ENCODE measurements at regions not wholly inside any gene's neighbourhood (a gene's known extent, or its start where the extent isn't known, plus 50 kb on each side); places are given as distances from the start of the nearest gene placed in this dataset.

DNA sequence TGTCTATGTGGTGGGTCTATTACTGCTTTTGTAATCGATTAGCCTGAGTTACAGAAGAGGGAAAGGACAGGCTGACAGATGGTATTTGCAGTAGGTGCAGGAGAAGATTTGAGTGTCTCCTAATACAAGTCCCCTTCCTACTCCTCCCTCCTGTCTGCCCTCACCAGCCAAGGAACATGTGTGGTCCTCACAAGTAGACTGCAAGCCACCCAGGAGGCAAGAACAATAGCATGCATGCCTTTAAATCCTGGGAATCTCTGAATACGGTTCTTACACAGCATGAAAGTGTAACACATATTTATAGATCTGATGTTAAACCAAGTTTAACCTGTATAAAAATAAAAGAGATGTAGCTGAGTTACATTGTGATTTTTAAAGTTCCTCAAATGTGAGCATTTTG is 117.0 kb downstream of the PTCSC3 start:
- DNase-seq (ENCODE audit: low spot score in 2 of 2): no peak
- 58 to 75% methylated on average over 2 of the region's 2 CpGs for WGBS, 2 donors
- intact Hi-C loops (cut with DNase I; ENCODE audit: low total_unique reads): no loop called here
- no peak overlapping the region for H3K4me3 ChIP-seq (ENCODE audit: low read depth, poor library complexity, severe bottlenecking)
- TF ChIP-seq POLR2A (IDR thresholded peaks at IDR 0.05): no peak
- TF ChIP-seq, protein P1, sequence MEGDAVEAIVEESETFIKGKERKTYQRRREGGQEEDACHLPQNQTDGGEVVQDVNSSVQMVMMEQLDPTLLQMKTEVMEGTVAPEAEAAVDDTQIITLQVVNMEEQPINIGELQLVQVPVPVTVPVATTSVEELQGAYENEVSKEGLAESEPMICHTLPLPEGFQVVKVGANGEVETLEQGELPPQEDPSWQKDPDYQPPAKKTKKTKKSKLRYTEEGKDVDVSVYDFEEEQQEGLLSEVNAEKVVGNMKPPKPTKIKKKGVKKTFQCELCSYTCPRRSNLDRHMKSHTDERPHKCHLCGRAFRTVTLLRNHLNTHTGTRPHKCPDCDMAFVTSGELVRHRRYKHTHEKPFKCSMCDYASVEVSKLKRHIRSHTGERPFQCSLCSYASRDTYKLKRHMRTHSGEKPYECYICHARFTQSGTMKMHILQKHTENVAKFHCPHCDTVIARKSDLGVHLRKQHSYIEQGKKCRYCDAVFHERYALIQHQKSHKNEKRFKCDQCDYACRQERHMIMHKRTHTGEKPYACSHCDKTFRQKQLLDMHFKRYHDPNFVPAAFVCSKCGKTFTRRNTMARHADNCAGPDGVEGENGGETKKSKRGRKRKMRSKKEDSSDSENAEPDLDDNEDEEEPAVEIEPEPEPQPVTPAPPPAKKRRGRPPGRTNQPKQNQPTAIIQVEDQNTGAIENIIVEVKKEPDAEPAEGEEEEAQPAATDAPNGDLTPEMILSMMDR (IDR thresholded peaks at IDR 0.05): no peak

DNA sequence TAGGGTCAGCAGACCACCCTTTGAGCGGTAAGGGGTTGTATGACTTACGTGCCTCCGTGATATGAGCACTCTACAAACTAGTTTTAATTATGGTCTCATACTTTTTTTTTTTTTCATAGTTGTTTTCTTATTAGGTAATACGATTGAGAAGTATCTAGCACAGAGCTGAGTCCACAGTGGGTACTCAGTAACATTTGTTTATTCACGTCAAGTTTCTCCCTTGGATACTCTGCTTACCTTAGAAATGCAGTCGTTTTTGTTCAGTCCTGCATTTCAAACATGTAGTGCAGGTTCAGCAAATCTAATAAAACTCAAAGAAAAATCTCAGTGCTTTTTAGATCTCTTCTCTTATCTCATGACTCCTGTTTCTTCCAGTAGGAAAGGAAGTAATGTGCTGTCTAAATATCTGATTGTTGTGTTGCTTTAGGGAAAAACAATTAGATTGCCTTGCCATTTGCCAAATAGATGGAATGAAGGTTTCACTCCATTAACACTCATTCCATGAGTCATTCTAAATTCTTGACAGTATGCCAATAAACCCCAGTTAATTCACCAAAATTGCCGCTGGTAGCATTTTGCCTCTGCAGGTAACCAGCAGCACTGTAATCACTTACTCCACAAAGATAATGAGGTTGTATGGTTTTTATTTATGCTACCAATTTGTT is 118.9 kb downstream of the PTCSC3 start:
- TF ChIP-seq, protein P1 (IDR thresholded peaks at IDR 0.05): no peak
- no peak for TF ChIP-seq POLR2A (IDR thresholded peaks at IDR 0.05)
- 51 to 63% methylated on average over 7 of the region's 7 CpGs for WGBS, 2 donors
- intact Hi-C loops (cut with DNase I; ENCODE audit: low total_unique reads): no loop called here

GRCh38 chr14:36056845-36057244 is 119.7 kb downstream of the PTCSC3 start:
- intact Hi-C loops (cut with DNase I; ENCODE audit: low total_unique reads): no loop called here
- WGBS, 2 donors: 77 to 86% methylated on average over 3 of the region's 3 CpGs
- DNase-seq (ENCODE audit: low spot score in 2 of 2): no peak
- H3K4me3 ChIP-seq (ENCODE audit: low read depth, poor library complexity, severe bottlenecking): no peak overlapping the region
- TF ChIP-seq, protein P1 (IDR thresholded peaks at IDR 0.05): no peak

More for the DNA sequence above, 118.9 kb downstream of the PTCSC3 start:
- no peak overlapping the region for H3K4me3 ChIP-seq (ENCODE audit: low read depth, poor library complexity, severe bottlenecking)
- DNase-seq (ENCODE audit: low spot score in 2 of 2): no peak

- no peak overlapping the region for H3K4me3 ChIP-seq (ENCODE audit: low read depth, poor library complexity, severe bottlenecking)
- WGBS, 2 donors: 68 to 72% methylated on average over 3 of the region's 3 CpGs
- TF ChIP-seq, protein P1 (IDR thresholded peaks at IDR 0.05): no peak
- no peak for TF ChIP-seq POLR2A (IDR thresholded peaks at IDR 0.05)
- no peak for DNase-seq (ENCODE audit: low spot score in 2 of 2)
- intact Hi-C loops (cut with DNase I; ENCODE audit: low total_unique reads): no loop called here
Measured at GRCh38 chr14:36055681-36056225, 120.8 kb downstream of the PTCSC3 start.

GRCh38 chr14:36055052-36055378 is 121.5 kb downstream of the PTCSC3 start:
- intact Hi-C loops (cut with DNase I; ENCODE audit: low total_unique reads): no loop called here

More at GRCh38 chr14:36055052-36055378, 121.5 kb downstream of the PTCSC3 start:
- TF ChIP-seq POLR2A (IDR thresholded peaks at IDR 0.05): no peak
- TF ChIP-seq, protein P1 (IDR thresholded peaks at IDR 0.05): no peak
- H3K4me3 ChIP-seq (ENCODE audit: low read depth, poor library complexity, severe bottlenecking): no peak overlapping the region
- no peak for DNase-seq (ENCODE audit: low spot score in 2 of 2)
- 80 to 90% methylated on average over 3 of the region's 3 CpGs for WGBS, 2 donors

Data from lower leg skin (tissue), 4 donors.